A549 (cell line): ENCODE measurements at regions not wholly inside any gene's neighbourhood (a gene's known extent, or its start where the extent isn't known, plus 50 kb on each side); places are given as distances from the start of the nearest gene placed in this dataset.
"Not testable (repeated sequence)": the region's sequence is repeated elsewhere in the genome, so short reads cannot be mapped to it uniquely, and the experiment has no call there.

Experiments used
- EP300 ChIP-seq, 2 experiments: fragments of >200 bp; sonication (Bioruptor Twin); formaldehyde crosslinking; IDR thresholded peaks; 2 replicates in 1 of 2; 3 replicates in 1 of 2; pipeline ENCODE4 v1.6.1; 2016 to 2017
- JUN ChIP-seq, 2 experiments: fragments of >200 bp; sonication (Bioruptor Twin); formaldehyde crosslinking; IDR thresholded peaks; 2 replicates in 1 of 2; 3 replicates in 1 of 2; pipeline ENCODE4 v1.6.1; 2016 to 2017
- MYC ChIP-seq: IDR thresholded peaks from 2 replicates; pipeline ENCODE4 v1.6.1; 2012; ENCODE audit warnings: mild to moderate bottlenecking, inconsistent platforms, low read length, improper control_type of control experiment, borderline replicate concordance
- NR3C1 ChIP-seq: fragments of >200 bp; sonication (Bioruptor Twin); formaldehyde crosslinking; IDR thresholded peaks from 3 replicates; pipeline ENCODE4 v1.6.1; 2017
- PHF8 ChIP-seq: fragments of 200-600 bp; sonication (generic); IDR thresholded peaks from 2 replicates; pipeline ENCODE4 v1.6.1; 2016; ENCODE audit warnings: low read depth, mild to moderate bottlenecking, antibody characterized with exemption, moderate library complexity, borderline replicate concordance
- POLR2A ChIP-seq: IDR thresholded peaks from 2 replicates; pipeline ENCODE4 v1.6.1; 2012; ENCODE audit warnings: mild to moderate bottlenecking, low read length
- TF ChIP-seq, protein P1 (sequence below): fragments of 200-600 bp; sonication (generic); IDR thresholded peaks from 2 replicates; pipeline ENCODE4 v1.6.1; 2016; ENCODE audit warnings: antibody characterized with exemption, mild to moderate bottlenecking, moderate library complexity
- TF ChIP-seq, protein P2 (sequence below): fragments of >200 bp; sonication (Bioruptor Twin); formaldehyde crosslinking; IDR thresholded peaks from 3 replicates; pipeline ENCODE4 v1.5.1; 2016

DNA sequence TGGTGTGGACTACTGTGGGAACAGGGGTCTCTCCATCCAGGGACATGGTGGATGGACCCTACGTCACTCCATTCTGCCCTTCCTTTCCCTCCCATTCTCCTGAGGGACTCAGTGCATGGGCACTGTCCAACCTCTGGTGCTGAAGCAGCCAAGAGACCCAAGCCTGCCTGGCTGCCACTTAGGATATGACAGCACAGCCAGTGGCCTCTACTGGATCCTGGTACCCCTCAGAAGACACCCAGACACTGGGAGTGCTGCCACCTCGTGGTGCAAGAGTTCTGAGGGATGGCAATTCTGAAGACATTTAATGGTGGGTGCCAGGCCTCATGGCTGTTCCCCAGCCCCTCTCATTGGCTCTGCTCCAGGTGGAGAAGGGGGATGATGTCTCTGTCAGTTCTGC is 767.8 kb downstream of the SPATA31A6 start:
- not testable (repeated sequence) for TF ChIP-seq JUN (IDR thresholded peaks at IDR 0.05); POLR2A; PHF8; NR3C1; EP300 (IDR thresholded peaks at IDR 0.05); MYC
- TF ChIP-seq, protein P1, sequence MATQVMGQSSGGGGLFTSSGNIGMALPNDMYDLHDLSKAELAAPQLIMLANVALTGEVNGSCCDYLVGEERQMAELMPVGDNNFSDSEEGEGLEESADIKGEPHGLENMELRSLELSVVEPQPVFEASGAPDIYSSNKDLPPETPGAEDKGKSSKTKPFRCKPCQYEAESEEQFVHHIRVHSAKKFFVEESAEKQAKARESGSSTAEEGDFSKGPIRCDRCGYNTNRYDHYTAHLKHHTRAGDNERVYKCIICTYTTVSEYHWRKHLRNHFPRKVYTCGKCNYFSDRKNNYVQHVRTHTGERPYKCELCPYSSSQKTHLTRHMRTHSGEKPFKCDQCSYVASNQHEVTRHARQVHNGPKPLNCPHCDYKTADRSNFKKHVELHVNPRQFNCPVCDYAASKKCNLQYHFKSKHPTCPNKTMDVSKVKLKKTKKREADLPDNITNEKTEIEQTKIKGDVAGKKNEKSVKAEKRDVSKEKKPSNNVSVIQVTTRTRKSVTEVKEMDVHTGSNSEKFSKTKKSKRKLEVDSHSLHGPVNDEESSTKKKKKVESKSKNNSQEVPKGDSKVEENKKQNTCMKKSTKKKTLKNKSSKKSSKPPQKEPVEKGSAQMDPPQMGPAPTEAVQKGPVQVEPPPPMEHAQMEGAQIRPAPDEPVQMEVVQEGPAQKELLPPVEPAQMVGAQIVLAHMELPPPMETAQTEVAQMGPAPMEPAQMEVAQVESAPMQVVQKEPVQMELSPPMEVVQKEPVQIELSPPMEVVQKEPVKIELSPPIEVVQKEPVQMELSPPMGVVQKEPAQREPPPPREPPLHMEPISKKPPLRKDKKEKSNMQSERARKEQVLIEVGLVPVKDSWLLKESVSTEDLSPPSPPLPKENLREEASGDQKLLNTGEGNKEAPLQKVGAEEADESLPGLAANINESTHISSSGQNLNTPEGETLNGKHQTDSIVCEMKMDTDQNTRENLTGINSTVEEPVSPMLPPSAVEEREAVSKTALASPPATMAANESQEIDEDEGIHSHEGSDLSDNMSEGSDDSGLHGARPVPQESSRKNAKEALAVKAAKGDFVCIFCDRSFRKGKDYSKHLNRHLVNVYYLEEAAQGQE = peak; percentile 47; the same call in 1 of the 2 replicates
- TF ChIP-seq, protein P2, sequence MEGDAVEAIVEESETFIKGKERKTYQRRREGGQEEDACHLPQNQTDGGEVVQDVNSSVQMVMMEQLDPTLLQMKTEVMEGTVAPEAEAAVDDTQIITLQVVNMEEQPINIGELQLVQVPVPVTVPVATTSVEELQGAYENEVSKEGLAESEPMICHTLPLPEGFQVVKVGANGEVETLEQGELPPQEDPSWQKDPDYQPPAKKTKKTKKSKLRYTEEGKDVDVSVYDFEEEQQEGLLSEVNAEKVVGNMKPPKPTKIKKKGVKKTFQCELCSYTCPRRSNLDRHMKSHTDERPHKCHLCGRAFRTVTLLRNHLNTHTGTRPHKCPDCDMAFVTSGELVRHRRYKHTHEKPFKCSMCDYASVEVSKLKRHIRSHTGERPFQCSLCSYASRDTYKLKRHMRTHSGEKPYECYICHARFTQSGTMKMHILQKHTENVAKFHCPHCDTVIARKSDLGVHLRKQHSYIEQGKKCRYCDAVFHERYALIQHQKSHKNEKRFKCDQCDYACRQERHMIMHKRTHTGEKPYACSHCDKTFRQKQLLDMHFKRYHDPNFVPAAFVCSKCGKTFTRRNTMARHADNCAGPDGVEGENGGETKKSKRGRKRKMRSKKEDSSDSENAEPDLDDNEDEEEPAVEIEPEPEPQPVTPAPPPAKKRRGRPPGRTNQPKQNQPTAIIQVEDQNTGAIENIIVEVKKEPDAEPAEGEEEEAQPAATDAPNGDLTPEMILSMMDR = not testable (repeated sequence)
